ENCODE measurements at regions not wholly inside any gene's neighbourhood (a gene's known extent, or its start where the extent isn't known, plus 50 kb on each side); places are given as distances from the start of the nearest gene placed in this dataset.

- DNase-seq = no peak
- no peaks in the 10 kb centered on the region for H3K36me3 Mint-ChIP-seq (ENCODE audit: low read depth)
- peak overlapping the region; percentile 17 for H3K4me3 Mint-ChIP-seq
- no peaks in the 10 kb centered on the region for H3K9me3 Mint-ChIP-seq
- no peak overlapping the region for H3K27ac Mint-ChIP-seq
- peaks cover 14% of the 10 kb centered on the region for H3K4me1 Mint-ChIP-seq (ENCODE audit: low read depth)
- peaks cover 7% of the 10 kb centered on the region for H3K27me3 Mint-ChIP-seq (ENCODE audit: low read depth)
- CTCF ChIA-PET = no interaction called here
- intact Hi-C loops (cut with micrococcal nuclease) = loop anchor here (2.0 kb wide), 1 partner anchor 15 kb away; no protein-coding TSS in a partner anchor
Measured at GRCh38 chr13:50152224-50152623, 137.0 kb downstream of the KCNRG start.

DNA sequence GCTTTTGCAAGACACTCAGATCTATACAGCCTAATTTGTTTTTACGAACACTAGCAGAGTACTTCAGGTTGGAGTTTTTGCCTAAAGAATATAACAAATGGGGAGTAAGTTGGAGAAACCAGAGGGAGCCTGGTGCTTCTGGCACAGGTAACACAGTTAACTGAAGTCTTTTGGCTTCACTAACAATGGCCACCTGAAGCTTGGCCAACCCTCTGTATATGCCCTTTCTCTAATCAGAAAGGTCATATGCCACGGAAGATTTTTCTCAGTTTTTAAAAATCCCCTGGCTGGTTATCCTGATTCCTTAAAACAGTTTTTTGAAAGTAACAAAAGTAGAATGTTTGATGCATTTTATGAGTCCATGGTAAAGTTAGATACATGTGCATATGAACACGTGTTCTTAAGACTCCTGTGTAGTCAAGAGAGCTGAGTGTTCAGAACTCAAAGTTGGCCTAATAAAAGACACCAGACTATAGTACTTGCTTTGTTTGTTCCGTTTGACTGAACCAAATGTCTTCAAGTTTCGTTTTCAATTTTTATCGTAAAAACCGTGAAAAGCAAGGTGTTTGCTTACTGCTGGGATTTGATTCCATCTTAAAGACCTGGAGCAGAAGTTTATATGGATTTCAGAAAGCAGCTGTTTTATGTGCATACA is 137.5 kb downstream of the KCNRG start:
- CTCF ChIA-PET = no interaction called here

GRCh38 chr13:50153401-50153800 is 138.2 kb downstream of the KCNRG start:
- CTCF ChIA-PET = no interaction called here
- Mint-ChIP-seq H3K27ac (no peak overlapping the region), H3K27me3 (ENCODE audit: low read depth) (peaks cover 7% of the 10 kb centered on the region)

More for the DNA sequence above, 137.5 kb downstream of the KCNRG start:
- H3K4me1 Mint-ChIP-seq (ENCODE audit: low read depth) = peaks cover 14% of the 10 kb centered on the region
- intact Hi-C loops (cut with micrococcal nuclease) = loop anchor here (1.0 to 2.0 kb wide), 2 partner anchors 14 to 20 kb away; no protein-coding TSS in a partner anchor
- no peaks in the 10 kb centered on the region for H3K9me3 Mint-ChIP-seq
- peaks cover 7% of the 10 kb centered on the region for H3K27me3 Mint-ChIP-seq (ENCODE audit: low read depth)
- DNase-seq = no peak
- H3K4me3 Mint-ChIP-seq = peak overlapping the region; percentile 17
- H3K27ac Mint-ChIP-seq = no peak overlapping the region
- H3K36me3 Mint-ChIP-seq (ENCODE audit: low read depth) = no peaks in the 10 kb centered on the region

DNA sequence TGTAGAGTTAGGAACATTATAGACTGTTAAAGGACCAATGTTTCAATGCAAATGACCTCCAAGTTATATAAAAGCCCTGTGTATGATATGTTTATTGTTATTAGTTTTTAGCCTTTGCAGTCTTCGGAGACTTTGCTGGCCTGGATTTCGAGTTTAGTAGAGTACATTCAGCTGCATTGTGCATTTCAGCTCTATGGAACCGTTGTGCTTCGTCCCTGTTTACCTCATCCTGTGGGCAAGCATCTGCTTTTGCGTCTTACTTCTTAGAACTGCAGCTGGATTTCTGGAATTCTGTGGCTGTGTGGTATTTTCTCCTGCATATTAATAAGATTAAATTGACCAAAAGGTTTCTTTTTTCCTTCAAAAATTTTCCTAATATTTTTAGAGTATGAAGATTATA is 138.6 kb downstream of the KCNRG start:
- no peak overlapping the region for H3K27ac Mint-ChIP-seq
- no peak for DNase-seq
- peaks cover 14% of the 10 kb centered on the region for H3K4me1 Mint-ChIP-seq (ENCODE audit: low read depth)
- CTCF ChIA-PET = no interaction called here
- no peak overlapping the region for H3K4me3 Mint-ChIP-seq
- peaks cover 7% of the 10 kb centered on the region for H3K27me3 Mint-ChIP-seq (ENCODE audit: low read depth)
- no peaks in the 10 kb centered on the region for H3K36me3 Mint-ChIP-seq (ENCODE audit: low read depth)
- intact Hi-C loops (cut with micrococcal nuclease) = loop anchor here (1.0 to 2.0 kb wide), 2 partner anchors 13 to 22 kb away; no protein-coding TSS in a partner anchor
- H3K9me3 Mint-ChIP-seq = no peaks in the 10 kb centered on the region

More at GRCh38 chr13:50153401-50153800, 138.2 kb downstream of the KCNRG start:
- H3K4me1 Mint-ChIP-seq (ENCODE audit: low read depth) = peaks cover 14% of the 10 kb centered on the region
- H3K9me3 Mint-ChIP-seq = no peaks in the 10 kb centered on the region
- intact Hi-C loops (cut with micrococcal nuclease) = loop anchor here (1.0 to 2.0 kb wide), 2 partner anchors 13 to 21 kb away; no protein-coding TSS in a partner anchor
- H3K36me3 Mint-ChIP-seq (ENCODE audit: low read depth) = no peaks in the 10 kb centered on the region
- H3K4me3 Mint-ChIP-seq = no peak overlapping the region
- no peak for DNase-seq

DNA sequence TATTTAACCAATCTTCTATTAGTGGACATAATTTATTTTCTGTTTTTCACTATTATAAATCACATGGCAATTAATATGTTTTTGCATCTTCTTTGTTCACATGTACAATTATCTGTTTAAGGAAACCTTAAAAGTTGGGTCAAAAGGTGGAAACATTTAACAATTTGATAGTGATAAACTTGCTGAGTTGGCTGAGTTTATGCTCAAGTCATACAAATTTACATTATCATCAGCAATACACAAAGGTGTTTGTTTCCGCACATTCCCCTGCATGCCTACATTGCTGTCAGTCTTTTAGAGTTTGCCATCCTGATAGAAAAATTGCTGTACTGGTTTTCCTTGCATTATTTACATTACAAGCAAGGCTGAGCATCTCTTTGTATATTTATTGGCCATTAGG is 139.5 kb downstream of the KCNRG start:
- H3K4me3 Mint-ChIP-seq = no peak overlapping the region
- no peak overlapping the region for H3K27ac Mint-ChIP-seq
- DNase-seq = no peak
- H3K4me1 Mint-ChIP-seq (ENCODE audit: low read depth) = peaks cover 14% of the 10 kb centered on the region
- no peaks in the 10 kb centered on the region for H3K36me3 Mint-ChIP-seq (ENCODE audit: low read depth)
- CTCF ChIA-PET = interaction anchor here (0.7 kb wide), 1 partner anchor 15 kb away, joined by 5 read pairs; no protein-coding TSS in a partner anchor
- intact Hi-C loops (cut with micrococcal nuclease) = no loop called here
- peaks cover 5% of the 10 kb centered on the region for H3K27me3 Mint-ChIP-seq (ENCODE audit: low read depth)
- H3K9me3 Mint-ChIP-seq = no peaks in the 10 kb centered on the region

GRCh38 chr13:50156140-50156539 is 140.9 kb downstream of the KCNRG start:
- no peak overlapping the region for H3K4me3 Mint-ChIP-seq
- CTCF ChIA-PET = no interaction called here
- H3K27ac Mint-ChIP-seq = no peak overlapping the region
- intact Hi-C loops (cut with micrococcal nuclease) = no loop called here
- H3K9me3 Mint-ChIP-seq = no peaks in the 10 kb centered on the region
- H3K4me1 Mint-ChIP-seq (ENCODE audit: low read depth) = peaks cover 14% of the 10 kb centered on the region
- peaks cover 3% of the 10 kb centered on the region for H3K27me3 Mint-ChIP-seq (ENCODE audit: low read depth)
- no peak for DNase-seq
- no peaks in the 10 kb centered on the region for H3K36me3 Mint-ChIP-seq (ENCODE audit: low read depth)

DNA sequence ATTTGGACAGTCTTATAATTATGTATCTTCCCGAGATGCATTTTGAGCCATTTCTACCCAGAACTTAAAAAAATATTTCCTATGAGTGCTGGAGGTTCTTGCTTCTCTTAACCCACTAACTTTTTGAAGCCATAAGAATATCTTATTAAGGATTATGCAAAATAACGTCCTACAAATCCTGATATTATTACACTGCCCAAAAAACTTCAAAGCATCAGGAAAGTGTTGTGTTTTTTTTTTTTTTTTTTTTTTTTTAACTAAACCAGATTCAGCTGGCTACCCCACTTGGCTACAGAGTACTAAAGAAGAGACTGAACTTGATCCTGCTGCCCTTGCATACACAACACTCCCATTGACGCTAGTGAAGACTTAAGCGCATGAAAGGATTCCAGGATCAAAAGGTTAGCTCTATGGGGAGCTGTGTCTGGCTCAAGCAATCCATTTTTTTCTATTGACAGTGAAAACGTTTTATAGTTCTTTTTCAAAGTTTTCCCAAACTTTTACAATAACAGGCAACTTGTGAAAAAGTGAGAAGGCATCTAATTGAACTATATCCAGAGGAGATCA is 141.4 kb downstream of the KCNRG start:
- intact Hi-C loops (cut with micrococcal nuclease) = no loop called here
- DNase-seq = no peak
- H3K9me3 Mint-ChIP-seq = no peaks in the 10 kb centered on the region
- H3K27ac Mint-ChIP-seq = no peak overlapping the region
- CTCF ChIA-PET = no interaction called here
- no peaks in the 10 kb centered on the region for H3K36me3 Mint-ChIP-seq (ENCODE audit: low read depth)
- H3K27me3 Mint-ChIP-seq (ENCODE audit: low read depth) = peaks cover 3% of the 10 kb centered on the region
- H3K4me3 Mint-ChIP-seq = no peak overlapping the region
- H3K4me1 Mint-ChIP-seq (ENCODE audit: low read depth) = peaks cover 14% of the 10 kb centered on the region

DNA sequence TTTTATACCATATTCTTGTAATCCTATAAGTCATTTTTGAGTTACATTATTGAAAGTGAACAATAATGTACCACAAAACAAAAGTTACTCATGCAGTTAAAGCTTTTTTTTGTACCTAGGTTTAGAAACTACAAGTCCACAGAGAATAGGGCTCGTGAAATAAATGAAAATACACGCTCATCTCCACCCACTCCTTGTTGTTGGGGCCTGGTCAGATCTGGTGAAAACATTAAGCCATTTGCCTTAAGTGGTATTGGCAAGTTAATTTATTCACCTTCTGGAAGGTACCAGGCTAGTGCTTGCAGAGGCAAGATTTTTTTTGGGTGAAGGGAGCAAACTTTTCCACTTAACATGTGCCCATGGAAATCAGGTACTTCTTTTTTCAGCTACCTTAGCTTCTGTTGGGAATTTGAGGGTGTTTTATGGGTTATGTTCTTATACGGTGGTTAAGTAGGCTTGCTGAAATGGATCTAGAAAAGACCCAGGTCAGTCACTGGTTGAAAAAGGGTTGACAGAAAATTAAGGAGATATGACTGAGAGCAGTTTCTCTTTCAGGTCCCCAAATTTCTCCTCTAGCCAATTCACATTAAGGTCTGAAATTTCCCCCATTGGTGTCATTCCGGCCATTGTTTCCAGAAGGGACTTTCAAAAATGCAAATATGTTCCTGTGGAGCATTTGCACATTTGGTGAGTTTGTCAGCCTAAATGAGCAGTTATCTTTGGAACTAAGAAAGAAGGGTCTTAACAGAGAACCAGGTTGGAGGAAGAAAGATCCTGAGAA is 143.3 kb downstream of the KCNRG start:
- H3K27ac Mint-ChIP-seq = no peak overlapping the region
- no peaks in the 10 kb centered on the region for H3K4me1 Mint-ChIP-seq (ENCODE audit: low read depth)
- intact Hi-C loops (cut with micrococcal nuclease) = no loop called here
- H3K9me3 Mint-ChIP-seq = no peaks in the 10 kb centered on the region
- no peak for DNase-seq
- peaks cover 6% of the 10 kb centered on the region for H3K27me3 Mint-ChIP-seq (ENCODE audit: low read depth)
- CTCF ChIA-PET = no interaction called here
- H3K36me3 Mint-ChIP-seq (ENCODE audit: low read depth) = no peaks in the 10 kb centered on the region
- H3K4me3 Mint-ChIP-seq = no peak overlapping the region

DNA sequence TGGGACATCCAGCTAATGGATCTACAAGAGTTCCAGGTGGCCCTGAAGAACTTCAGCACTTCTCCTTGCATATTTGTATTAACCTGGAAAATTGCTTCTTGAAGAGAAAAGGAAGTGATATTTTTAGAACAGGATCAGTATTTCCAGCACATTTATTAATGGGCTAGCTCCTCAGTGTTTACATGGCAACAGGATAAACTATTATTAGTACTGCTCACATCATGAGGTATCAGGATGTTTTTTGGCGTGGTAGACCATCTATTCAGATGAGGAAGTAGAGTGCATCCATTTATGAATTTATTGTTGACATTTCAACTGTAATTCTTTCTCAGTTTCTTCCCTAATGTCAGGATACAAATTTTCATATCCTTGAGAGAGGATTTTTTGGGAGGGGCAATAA is 144.4 kb downstream of the KCNRG start:
- no peak for DNase-seq
- intact Hi-C loops (cut with micrococcal nuclease) = no loop called here
- Mint-ChIP-seq H3K27me3 (ENCODE audit: low read depth) (peaks cover 8% of the 10 kb centered on the region), H3K4me3 (no peak overlapping the region), H3K27ac (no peak overlapping the region), H3K9me3 (no peaks in the 10 kb centered on the region), H3K4me1 (ENCODE audit: low read depth) (no peaks in the 10 kb centered on the region), H3K36me3 (ENCODE audit: low read depth) (no peaks in the 10 kb centered on the region)
- CTCF ChIA-PET = interaction anchor here (1.1 kb wide), 2 partner anchors 10 to 65 kb away, joined by 3 read pairs; no protein-coding TSS in a partner anchor

DNA sequence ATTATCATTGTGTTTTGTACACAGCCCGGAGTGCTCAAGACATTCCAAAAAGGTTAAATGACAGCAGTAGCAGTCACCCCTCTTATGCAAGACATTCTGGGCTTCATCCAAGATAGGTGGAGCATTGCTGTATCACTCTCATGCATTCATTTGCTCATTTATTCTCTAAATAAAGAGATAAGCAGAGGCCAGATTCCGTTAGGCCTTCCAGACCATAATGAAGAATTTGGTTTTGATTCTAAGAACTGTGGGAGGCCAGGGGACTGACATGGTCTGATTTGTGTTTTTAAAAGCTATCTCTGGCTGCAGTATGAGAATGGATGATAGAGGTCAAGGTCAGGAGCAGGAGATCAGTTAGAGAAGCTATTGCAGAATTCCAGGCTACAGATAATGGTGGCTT is 145.8 kb downstream of the KCNRG start:
- Mint-ChIP-seq H3K27me3 (ENCODE audit: low read depth) (peaks cover 5% of the 10 kb centered on the region), H3K9me3 (no peaks in the 10 kb centered on the region), H3K4me3 (no peak overlapping the region), H3K36me3 (ENCODE audit: low read depth) (no peaks in the 10 kb centered on the region), H3K4me1 (ENCODE audit: low read depth) (no peaks in the 10 kb centered on the region), H3K27ac (no peak overlapping the region)
- DNase-seq = no peak
- intact Hi-C loops (cut with micrococcal nuclease) = no loop called here
- CTCF ChIA-PET = interaction anchor here (0.6 to 1.1 kb wide), 2 partner anchors 54 to 64 kb away, joined by 3 read pairs; no protein-coding TSS in a partner anchor

DNA sequence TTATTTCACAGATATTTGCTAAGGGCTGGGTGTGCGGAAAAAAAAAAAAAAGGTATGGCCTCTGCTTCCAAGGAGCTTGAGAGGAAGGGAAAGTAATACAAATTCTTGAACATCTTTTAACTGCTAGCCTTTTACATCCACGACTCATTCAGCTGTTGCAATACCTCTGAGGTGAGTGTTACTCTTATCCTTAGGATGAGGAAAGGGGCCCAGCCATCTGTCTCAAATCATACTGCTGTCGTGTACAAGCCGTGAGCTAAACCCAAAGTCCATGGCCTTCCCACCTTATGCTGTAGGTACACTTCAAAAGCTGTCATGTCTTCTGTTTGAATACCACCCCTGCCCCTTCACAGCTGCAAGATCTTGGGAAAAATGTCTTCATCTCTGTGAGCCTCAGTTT is 146.8 kb downstream of the KCNRG start:
- no peaks in the 10 kb centered on the region for H3K36me3 Mint-ChIP-seq (ENCODE audit: low read depth)
- H3K9me3 Mint-ChIP-seq = peaks cover 1% of the 10 kb centered on the region
- DNase-seq = no peak
- intact Hi-C loops (cut with micrococcal nuclease) = no loop called here
- H3K27me3 Mint-ChIP-seq (ENCODE audit: low read depth) = peaks cover 10% of the 10 kb centered on the region
- H3K4me3 Mint-ChIP-seq = no peak overlapping the region
- H3K27ac Mint-ChIP-seq = no peak overlapping the region
- no peaks in the 10 kb centered on the region for H3K4me1 Mint-ChIP-seq (ENCODE audit: low read depth)
- CTCF ChIA-PET = interaction anchor here (0.6 to 0.9 kb wide), 2 partner anchors 10 to 293 kb away, joined by 3 to 5 read pairs; no protein-coding TSS in a partner anchor

DNA sequence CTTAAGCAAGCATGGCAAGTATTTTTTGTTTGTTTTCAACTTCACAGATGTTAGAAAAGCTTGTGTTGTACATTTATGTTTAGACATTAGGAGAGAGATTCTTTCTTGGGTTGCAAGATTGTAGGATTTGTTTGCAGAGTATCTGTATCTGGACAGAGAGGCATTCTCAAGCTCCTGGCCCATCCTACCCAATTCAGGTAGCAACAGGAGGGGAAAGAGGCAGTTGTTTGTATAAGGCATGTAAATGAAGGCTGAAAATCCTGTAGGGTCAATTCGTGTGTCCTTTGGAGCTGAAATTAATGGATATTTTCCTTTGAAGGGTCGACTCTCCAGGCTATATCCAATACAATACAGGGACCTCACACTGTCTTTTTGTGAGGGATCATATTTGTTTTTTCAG is 147.3 kb downstream of the KCNRG start:
- no peak for DNase-seq
- CTCF ChIA-PET = interaction anchor here (0.7 kb wide), 1 partner anchor 117 kb away, joined by 5 read pairs; no protein-coding TSS in a partner anchor
- no peak overlapping the region for H3K27ac Mint-ChIP-seq
- peaks cover 4% of the 10 kb centered on the region for H3K4me1 Mint-ChIP-seq (ENCODE audit: low read depth)
- H3K27me3 Mint-ChIP-seq (ENCODE audit: low read depth) = peaks cover 10% of the 10 kb centered on the region
- intact Hi-C loops (cut with micrococcal nuclease) = no loop called here
- peaks cover 1% of the 10 kb centered on the region for H3K9me3 Mint-ChIP-seq
- no peak overlapping the region for H3K4me3 Mint-ChIP-seq
- no peaks in the 10 kb centered on the region for H3K36me3 Mint-ChIP-seq (ENCODE audit: low read depth)
